Breast epithelium (tissue), 4 donors: ENCODE measurements at regions not wholly inside any gene's neighbourhood (a gene's known extent, or its start where the extent isn't known, plus 50 kb on each side); places are given as distances from the start of the nearest gene placed in this dataset.
"Not testable (repeated sequence)": the region's sequence is repeated elsewhere in the genome, so short reads cannot be mapped to it uniquely, and the experiment has no call there.

ENCODE experiments used
- DNase-seq, 2 donors: peaks; one replicate each; pipeline ENCODE4 v3.0.0-alpha.2; 2019; ENCODE audit warnings: low spot score in 2 of 2
- H3K27ac ChIP-seq, 2 donors: fragments of 200-600 bp; sonication (generic) in 1 of 2; one replicate each; pipeline ENCODE4 v1.5.1; 2016 to 2019; ENCODE audit warnings: mild to moderate bottlenecking in 1 of 2
- H3K27me3 ChIP-seq, 2 donors: fragments of 200-600 bp; sonication (generic) in 1 of 2; one replicate each; pipeline versions ENCODE4 v1.5.1 to v1.6.0; 2017 to 2019; ENCODE audit warnings: control low read depth in 1 of 2, mild to moderate bottlenecking in 1 of 2
- H3K36me3 ChIP-seq: fragments of 200-600 bp; one replicate; pipeline ENCODE4 v1.5.1; 2019
- H3K4me1 ChIP-seq, 2 donors: fragments of 200-600 bp; sonication (generic); one replicate each; pipeline ENCODE4 v1.5.1; 2016 to 2019; ENCODE audit warnings: control low read depth in 1 of 2
- H3K4me3 ChIP-seq, 3 donors: fragments of 200-600 bp; sonication (generic); 1 replicate in 2 of 3; 2 replicates in 1 of 3; pipeline ENCODE4 v1.5.1; 2016 to 2019; ENCODE audit warnings: mild to moderate bottlenecking in 3 of 3, moderate library complexity in 2 of 3
- H3K9me3 ChIP-seq, 2 donors: fragments of 200-600 bp; sonication (generic) in 1 of 2; one replicate each; pipeline ENCODE4 v1.5.1; 2016 to 2019; ENCODE audit warnings: control low read depth in 1 of 2
- CTCF ChIP-seq, 3 donors: fragments of 450-650 bp; IDR thresholded peaks; one replicate each; pipeline ENCODE4 v1.5.1; 2016 to 2017; ENCODE audit warnings: antibody characterized with exemption in 3 of 3, mild to moderate bottlenecking in 3 of 3, moderate library complexity in 3 of 3
- POLR2A ChIP-seq: fragments of 450-650 bp; IDR thresholded peaks from one replicate; pipeline ENCODE4 v1.6.1; 2016; ENCODE audit warnings: antibody characterized with exemption, mild to moderate bottlenecking, moderate library complexity
- POLR2AphosphoS5 ChIP-seq, 3 donors: sonication (generic); formaldehyde crosslinking; IDR thresholded peaks; one replicate each; pipeline ENCODE4 v1.6.1; 2017; ENCODE audit warnings: antibody characterized with exemption in 3 of 3
- intact Hi-C: fragments of 100-400 bp; cut with DNase I; formaldehyde crosslinking; loops from one replicate; pipeline ENCODE4 v1.15.1; 2023; ENCODE audit warnings: low total_unique reads

- Histone ChIP-seq H3K4me1 (no peaks in the 10 kb centered on the region), H3K9me3 (peaks cover under 1 to 12% of the 10 kb centered on the region in 2 donors), H3K27ac (no peak overlapping the region), H3K36me3 (no peaks in the 10 kb centered on the region), H3K4me3 (no peak overlapping the region), H3K27me3 (no peaks in the 10 kb centered on the region)
- no peak for DNase-seq
- no peak for TF ChIP-seq POLR2A
- intact Hi-C loops, result no loop called here
Measured at GRCh38 chr6:5840734-5841390, 165.9 kb downstream of the NRN1 start.

- TF ChIP-seq CTCF (IDR thresholded peaks at IDR 0.05) (no peak), POLR2AphosphoS5 (IDR thresholded peaks at IDR 0.05) (no peak), POLR2A (no peak)
- Histone ChIP-seq H3K4me3 (no peak overlapping the region), H3K9me3 (peaks cover 0 to 4% of the 10 kb centered on the region in 2 donors), H3K4me1 (no peaks in the 10 kb centered on the region), H3K36me3 (no peaks in the 10 kb centered on the region), H3K27ac (no peak overlapping the region), H3K27me3 (no peaks in the 10 kb centered on the region)
- DNase-seq, result no peak
- intact Hi-C loops, result loop anchor here (5.0 kb wide), 1 partner anchor 593 kb away; no protein-coding TSS in a partner anchor
Measured at GRCh38 chr6:5838656-5839396, 167.9 kb downstream of the NRN1 start.

GRCh38 chr6:5837323-5837722 is 169.4 kb downstream of the NRN1 start:
- intact Hi-C loops, result loop anchor here (5.0 kb wide), 1 partner anchor 595 kb away; no protein-coding TSS in a partner anchor

GRCh38 chr6:5836597-5836996 is 170.1 kb downstream of the NRN1 start:
- not testable (repeated sequence) for H3K4me3 ChIP-seq, H3K4me1 ChIP-seq, H3K9me3 ChIP-seq, H3K36me3 ChIP-seq, H3K27ac ChIP-seq, H3K27me3 ChIP-seq, DNase-seq
- intact Hi-C loops, result loop anchor here (5.0 kb wide), 1 partner anchor 596 kb away; no protein-coding TSS in a partner anchor

More at GRCh38 chr6:5837323-5837722, 169.4 kb downstream of the NRN1 start:
- Histone ChIP-seq H3K27me3 (no peaks in the 10 kb centered on the region), H3K36me3 (no peaks in the 10 kb centered on the region), H3K4me3 (no peak overlapping the region), H3K9me3 (peaks cover 0 to 4% of the 10 kb centered on the region in 2 donors), H3K4me1 (no peaks in the 10 kb centered on the region), H3K27ac (no peak overlapping the region)
- no peak for DNase-seq
- TF ChIP-seq CTCF (IDR thresholded peaks at IDR 0.05) (no peak), POLR2AphosphoS5 (IDR thresholded peaks at IDR 0.05) (no peak), POLR2A (no peak)

GRCh38 chr6:5833120-5833519 is 173.6 kb downstream of the NRN1 start:
- no peaks in the 10 kb centered on the region for H3K4me1 ChIP-seq
- H3K27me3 ChIP-seq, result no peaks in the 10 kb centered on the region
- no peak for TF ChIP-seq POLR2A
- DNase-seq, result no peak
- H3K36me3 ChIP-seq, result no peaks in the 10 kb centered on the region
- no peak overlapping the region for H3K4me3 ChIP-seq
- H3K9me3 ChIP-seq, result peaks cover 0 to 4% of the 10 kb centered on the region in 2 donors
- intact Hi-C loops, result no loop called here
- no peak overlapping the region for H3K27ac ChIP-seq

- Histone ChIP-seq H3K4me3 (no peak overlapping the region), H3K27me3 (no peaks in the 10 kb centered on the region), H3K4me1 (no peaks in the 10 kb centered on the region), H3K36me3 (no peaks in the 10 kb centered on the region), H3K27ac (no peak overlapping the region), H3K9me3 (peaks cover 0 to 4% of the 10 kb centered on the region in 2 donors)
- TF ChIP-seq CTCF (IDR thresholded peaks at IDR 0.05), result no peak
- TF ChIP-seq POLR2AphosphoS5 (IDR thresholded peaks at IDR 0.05), result no peak
- TF ChIP-seq POLR2A, result no peak
- intact Hi-C loops, result no loop called here
- DNase-seq, result no peak
Measured at GRCh38 chr6:5832668-5833067, 174.1 kb downstream of the NRN1 start.

GRCh38 chr6:5831219-5831862 is 175.4 kb downstream of the NRN1 start:
- H3K4me1 ChIP-seq, H3K27me3 ChIP-seq, H3K9me3 ChIP-seq, H3K4me3 ChIP-seq, DNase-seq, H3K27ac ChIP-seq, intact Hi-C loops, H3K36me3 ChIP-seq: not testable (repeated sequence)
